Erythroblast (primary cell): ENCODE measurements at regions not wholly inside any gene's neighbourhood (a gene's known extent, or its start where the extent isn't known, plus 50 kb on each side); places are given as distances from the start of the nearest gene placed in this dataset.

Experiments used
- GATA1 ChIP-seq: IDR thresholded peaks from 2 replicates; pipeline ENCODE4 v1.6.1; 2011; ENCODE audit warnings: low read depth, mild to moderate bottlenecking, control low read depth, low read length, moderate library complexity
- POLR2A ChIP-seq: IDR thresholded peaks from 2 replicates; pipeline ENCODE4 v1.6.1; 2011; ENCODE audit warnings: mild to moderate bottlenecking, low read length

- TF ChIP-seq POLR2A (no peak), GATA1 (no peak)
Observed at GRCh38 chr9:26216702-26217101, 538.5 kb upstream of the TUSC1 start.
